Neural progenitor cell (in vitro differentiated cells): ENCODE measurements at regions not wholly inside any gene's neighbourhood (a gene's known extent, or its start where the extent isn't known, plus 50 kb on each side); places are given as distances from the start of the nearest gene placed in this dataset.
"Not testable (repeated sequence)": the region's sequence is repeated elsewhere in the genome, so short reads cannot be mapped to it uniquely, and the experiment has no call there.

Experiments
- DNase-seq: peaks from one replicate; pipeline ENCODE4 v3.0.0-alpha.2; 2016; ENCODE audit warnings: low spot score
- H2AFZ ChIP-seq: fragments of 200-600 bp; sonication (generic); replicated peaks from 2 replicates; pipeline ENCODE4 v1.6.1; 2016; ENCODE audit warnings: antibody characterized with exemption
- H3F3A ChIP-seq: fragments of 200-600 bp; sonication (generic); 2 replicates; pipeline ENCODE4 v1.6.1; 2016; ENCODE audit warnings: antibody characterized with exemption, low read depth
- H3K27ac ChIP-seq: fragments of 200-600 bp; sonication (generic); 2 replicates; pipeline ENCODE4 v1.5.1; 2016; ENCODE audit warnings: mild to moderate bottlenecking
- H3K27me3 ChIP-seq: fragments of 200-600 bp; sonication (generic); 2 replicates; pipeline ENCODE4 v1.6.1; 2016; ENCODE audit warnings: mild to moderate bottlenecking, moderate library complexity
- H3K36me3 ChIP-seq: fragments of 200-600 bp; sonication (generic); 2 replicates; pipeline ENCODE4 v1.5.1; 2016
- H3K4me1 ChIP-seq: fragments of 200-600 bp; sonication (generic); 2 replicates; pipeline ENCODE4 v1.6.1; 2016; ENCODE audit warnings: mixed run types
- H3K4me2 ChIP-seq: fragments of 200-600 bp; sonication (generic); 2 replicates; pipeline ENCODE4 v1.6.1; 2016
- H3K4me3 ChIP-seq: fragments of 200-600 bp; sonication (generic); 2 replicates; pipeline ENCODE4 v1.5.1; 2016
- H3K79me2 ChIP-seq: fragments of 200-600 bp; sonication (generic); 2 replicates; pipeline ENCODE4 v1.6.1; 2016; ENCODE audit warnings: low read depth
- H3K9ac ChIP-seq: fragments of 200-600 bp; sonication (generic); 2 replicates; pipeline ENCODE4 v1.6.1; 2016
- H3K9me3 ChIP-seq: fragments of 200-600 bp; sonication (generic); 2 replicates; pipeline ENCODE4 v1.5.1; 2016; ENCODE audit warnings: low read depth
- H4K20me1 ChIP-seq: fragments of 200-600 bp; sonication (generic); 2 replicates; pipeline ENCODE4 v1.6.1; 2016; ENCODE audit warnings: low read depth
- H3K27ac Mint-ChIP-seq: 3 replicates; pipeline ENCODE4 v1.8.0; 2021; ENCODE audit warnings: mixed read lengths
- H3K27me3 Mint-ChIP-seq: 2 replicates; pipeline ENCODE4 v1.8.0; 2022; ENCODE audit warnings: low read depth, mild to moderate bottlenecking, inconsistent platforms, moderate library complexity, mixed read lengths; ENCODE audit not compliant: insufficient read depth
- H3K36me3 Mint-ChIP-seq: 3 replicates; pipeline ENCODE4 v1.8.0; 2021; ENCODE audit warnings: mixed read lengths
- H3K4me1 Mint-ChIP-seq: 3 replicates; pipeline ENCODE4 v1.8.0; 2021; ENCODE audit warnings: mixed read lengths
- H3K4me3 Mint-ChIP-seq: 3 replicates; pipeline ENCODE4 v1.8.0; 2021; ENCODE audit warnings: mild to moderate bottlenecking, moderate library complexity, mixed read lengths
- H3K9me3 Mint-ChIP-seq: 3 replicates; pipeline ENCODE4 v1.8.0; 2020; ENCODE audit warnings: mixed read lengths
- CTCF ChIP-seq: fragments of 200-600 bp; sonication (generic); IDR thresholded peaks from 2 replicates; pipeline ENCODE4 v1.5.1; 2017; ENCODE audit warnings: antibody characterized with exemption, mild to moderate bottlenecking
- EZH2 ChIP-seq: fragments of 200-600 bp; sonication (generic); IDR thresholded peaks from 2 replicates; pipeline ENCODE4 v1.6.1; 2017; ENCODE audit warnings: antibody characterized with exemption, mild to moderate bottlenecking, moderate library complexity
- EZH2phosphoT487 ChIP-seq: fragments of 200-600 bp; sonication (generic); IDR thresholded peaks from 2 replicates; pipeline ENCODE4 v1.6.1; 2017; ENCODE audit warnings: antibody characterized with exemption

DNA sequence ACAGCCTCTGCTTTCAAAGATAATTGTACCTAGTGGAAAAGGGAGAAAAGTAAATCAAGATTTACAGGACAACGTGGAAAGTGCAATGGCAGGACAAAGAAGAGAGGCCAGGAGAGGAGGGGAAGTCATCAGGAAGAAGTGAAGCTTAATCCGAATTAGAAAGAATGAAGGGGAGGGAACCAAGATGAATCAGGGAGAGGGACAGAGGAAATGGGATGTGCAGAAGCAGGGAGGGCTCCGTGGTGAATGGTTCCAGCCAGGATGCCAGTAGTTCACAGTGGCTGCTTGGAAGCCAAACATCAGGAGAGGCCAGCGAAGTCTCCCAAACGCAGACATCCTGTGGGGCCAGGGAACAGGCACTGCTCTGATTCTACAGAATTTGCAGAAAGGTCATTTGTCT lies 144.4 kb downstream of the LIG4 start:
- Mint-ChIP-seq H3K27me3 (peaks cover 3% of the 10 kb centered on the region), H3K4me1 (peaks cover 11% of the 10 kb centered on the region), H3K9me3 (peaks cover 8% of the 10 kb centered on the region), H3K4me3 (no peak overlapping the region), H3K36me3 (no peaks in the 10 kb centered on the region), H3K27ac (no peak overlapping the region)
- peak overlapping the region; percentile 91 for H2AFZ ChIP-seq
- H3K27ac ChIP-seq, result no peak overlapping the region
- no peak overlapping the region for H3K9ac ChIP-seq
- H3K27me3 ChIP-seq, result no peaks in the 10 kb centered on the region
- H3K36me3 ChIP-seq, result no peaks in the 10 kb centered on the region
- H3K4me2 ChIP-seq, result no peak overlapping the region
- peaks cover 9% of the 10 kb centered on the region for H3K4me1 ChIP-seq
- DNase-seq, result peak; percentile 30
- TF ChIP-seq EZH2phosphoT487 (no peak), EZH2 (no peak), CTCF (no peak)
- no peaks in the 10 kb centered on the region for H3K79me2 ChIP-seq
- no peaks in the 10 kb centered on the region for H3F3A ChIP-seq
- no peaks in the 10 kb centered on the region for H3K9me3 ChIP-seq
- no peak overlapping the region for H3K4me3 ChIP-seq
- H4K20me1 ChIP-seq, result no peaks in the 10 kb centered on the region

GRCh38 chr13:108070491-108070890 lies 144.8 kb downstream of the LIG4 start:
- no peak for TF ChIP-seq CTCF
- no peak for TF ChIP-seq EZH2phosphoT487
- TF ChIP-seq EZH2, result no peak
- H3F3A ChIP-seq, result no peaks in the 10 kb centered on the region
- H3K27ac ChIP-seq, result no peak overlapping the region
- H3K4me3 ChIP-seq, result no peak overlapping the region
- no peaks in the 10 kb centered on the region for H3K9me3 ChIP-seq
- no peak overlapping the region for H3K27ac Mint-ChIP-seq
- H3K4me2 ChIP-seq, result no peak overlapping the region
- H3K36me3 Mint-ChIP-seq, result no peaks in the 10 kb centered on the region
- peaks cover 3% of the 10 kb centered on the region for H3K27me3 Mint-ChIP-seq
- H3K27me3 ChIP-seq, result no peaks in the 10 kb centered on the region
- no peak for DNase-seq
- peak overlapping the region; percentile 91 for H2AFZ ChIP-seq
- peaks cover 9% of the 10 kb centered on the region for H3K4me1 ChIP-seq
- no peak overlapping the region for H3K9ac ChIP-seq
- peaks cover 8% of the 10 kb centered on the region for H3K9me3 Mint-ChIP-seq
- no peaks in the 10 kb centered on the region for H3K79me2 ChIP-seq
- no peak overlapping the region for H3K4me3 Mint-ChIP-seq
- H3K36me3 ChIP-seq, result no peaks in the 10 kb centered on the region
- peaks cover 11% of the 10 kb centered on the region for H3K4me1 Mint-ChIP-seq
- H4K20me1 ChIP-seq, result no peaks in the 10 kb centered on the region

DNA sequence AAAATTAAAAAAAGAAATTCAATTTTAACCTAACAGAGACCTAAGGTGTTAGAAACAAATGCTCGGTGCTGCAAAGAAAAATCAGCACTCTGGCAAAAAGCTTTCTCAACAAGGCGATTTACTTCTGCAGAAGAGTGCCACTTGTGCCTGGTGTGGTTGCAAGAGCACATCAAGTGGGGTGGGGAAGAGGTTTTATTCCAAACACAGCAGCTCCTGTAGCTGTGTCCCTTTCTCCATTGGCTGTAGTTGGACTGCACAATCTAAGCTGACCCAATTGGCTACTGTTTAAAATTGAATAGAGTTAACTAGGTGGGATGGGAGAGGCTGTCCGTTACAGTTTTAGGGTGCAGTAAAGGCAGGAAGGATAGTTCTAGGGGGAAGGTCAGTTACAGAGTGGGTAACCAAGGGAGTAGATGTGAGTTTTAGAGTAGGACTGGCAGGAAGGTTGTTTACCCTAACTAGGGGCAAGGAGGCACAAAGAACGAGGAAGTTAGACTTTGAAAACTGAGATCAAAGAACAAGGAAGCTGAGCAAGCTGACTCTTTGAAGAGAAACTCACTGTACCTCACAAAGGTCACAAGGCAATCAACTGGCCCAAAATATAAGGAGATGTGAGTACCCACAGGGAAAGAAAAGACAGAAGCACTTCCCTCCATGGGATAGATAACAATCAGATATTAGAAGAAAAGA lies 145.7 kb downstream of the LIG4 start:
- TF ChIP-seq CTCF (no peak), EZH2 (no peak), EZH2phosphoT487 (no peak)
- no peaks in the 10 kb centered on the region for H3K36me3 ChIP-seq
- H3K27me3 Mint-ChIP-seq, result peaks cover 3% of the 10 kb centered on the region

DNA sequence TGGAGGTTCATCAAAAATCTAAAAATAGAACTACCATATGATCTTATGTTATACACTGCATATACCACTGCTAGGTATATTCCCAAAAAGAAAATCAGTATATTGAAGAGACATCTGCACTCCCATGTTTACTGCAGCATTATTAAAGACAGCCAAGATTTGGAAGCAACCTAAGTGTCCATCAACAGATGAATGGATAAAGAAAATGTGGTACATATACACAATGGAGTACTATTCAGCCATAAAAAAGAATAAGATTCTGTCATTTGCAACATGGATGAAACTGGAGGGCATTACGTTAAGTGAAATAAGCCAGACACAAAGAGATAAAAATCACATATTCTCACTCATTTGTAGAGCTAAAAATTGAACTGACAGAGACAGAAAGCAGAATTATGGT lies 151.0 kb downstream of the LIG4 start:
- not testable (repeated sequence) for H3K27me3 ChIP-seq, H3K4me1 ChIP-seq, H3K4me3 ChIP-seq, H3K9ac ChIP-seq, H3K27ac Mint-ChIP-seq, H3K36me3 ChIP-seq, H3K36me3 Mint-ChIP-seq, H3K27ac ChIP-seq, H3K27me3 Mint-ChIP-seq, H3K9me3 Mint-ChIP-seq, H3F3A ChIP-seq, H3K4me3 Mint-ChIP-seq, H3K9me3 ChIP-seq, DNase-seq, H3K79me2 ChIP-seq, H2AFZ ChIP-seq, H3K4me2 ChIP-seq, H3K4me1 Mint-ChIP-seq, H4K20me1 ChIP-seq

More for the DNA sequence above, 145.7 kb downstream of the LIG4 start:
- Histone ChIP-seq H3K9ac (no peak overlapping the region), H3K4me2 (no peak overlapping the region), H3K4me3 (no peak overlapping the region), H4K20me1 (no peaks in the 10 kb centered on the region), H3K4me1 (peaks cover 9% of the 10 kb centered on the region), H3K79me2 (no peaks in the 10 kb centered on the region), H3K27ac (no peak overlapping the region), H3F3A (no peaks in the 10 kb centered on the region), H3K27me3 (no peaks in the 10 kb centered on the region), H3K9me3 (no peaks in the 10 kb centered on the region), H2AFZ (peak overlapping the region; percentile 9)
- Mint-ChIP-seq H3K4me3 (no peak overlapping the region), H3K4me1 (peaks cover 11% of the 10 kb centered on the region), H3K9me3 (peaks cover 8% of the 10 kb centered on the region), H3K27ac (no peak overlapping the region), H3K36me3 (no peaks in the 10 kb centered on the region)
- DNase-seq, result no peak
